HS-27A (cell line): ENCODE measurements at regions not wholly inside any gene's neighbourhood (a gene's known extent, or its start where the extent isn't known, plus 50 kb on each side); places are given as distances from the start of the nearest gene placed in this dataset.
A peak's percentile ranks its signal among the peaks of the same experiment; 100 is the strongest.
"Not testable (repeated sequence)": the region's sequence is repeated elsewhere in the genome, so short reads cannot be mapped to it uniquely, and the experiment has no call there.

Experiments
- DNase-seq: peaks from one replicate; pipeline ENCODE4 v3.0.0-alpha.2; 2012; ENCODE audit warnings: low read depth, missing footprints

DNA sequence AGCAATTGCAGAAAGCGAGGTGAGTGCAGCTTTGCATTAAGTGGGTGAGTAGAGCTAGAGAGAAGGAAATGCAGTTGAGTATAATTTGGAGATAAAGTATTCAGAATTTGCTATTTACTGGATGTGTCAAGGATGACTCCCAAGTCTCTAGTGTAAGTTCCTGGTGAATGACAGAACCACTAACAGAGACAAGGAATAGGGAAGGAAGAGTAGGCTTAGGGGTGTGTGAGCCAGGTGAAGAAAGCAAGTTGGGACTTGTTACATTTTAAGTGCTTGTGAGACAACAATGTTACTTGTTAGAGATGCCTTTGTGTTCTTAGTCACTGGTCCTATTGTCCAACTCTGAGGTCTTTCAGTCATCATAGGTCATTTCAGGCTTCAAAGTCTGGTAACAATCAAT, 70.8 kb downstream of the TBC1D26 start:
- not testable (repeated sequence) for DNase-seq

DNA sequence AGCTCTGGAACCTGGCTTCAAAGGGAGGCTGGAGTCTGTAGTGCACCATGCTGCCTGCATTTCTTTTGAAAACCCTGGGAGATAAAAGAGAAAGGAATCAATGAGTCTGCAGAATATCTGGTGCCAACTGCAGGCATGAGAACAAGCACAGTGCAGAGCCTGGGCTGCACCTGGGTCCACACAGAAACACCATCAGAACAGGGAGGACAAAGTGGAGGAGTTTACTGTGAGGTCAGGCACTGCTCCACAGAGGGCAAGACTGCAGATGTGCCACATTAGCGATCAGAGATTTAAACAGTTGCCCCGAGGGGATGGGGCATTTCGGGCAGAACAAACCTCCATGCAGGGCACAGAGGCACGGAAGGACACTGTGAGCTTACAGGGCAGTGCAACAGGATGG, 74.7 kb downstream of the TBC1D26 start:
- not testable (repeated sequence) for DNase-seq

DNA sequence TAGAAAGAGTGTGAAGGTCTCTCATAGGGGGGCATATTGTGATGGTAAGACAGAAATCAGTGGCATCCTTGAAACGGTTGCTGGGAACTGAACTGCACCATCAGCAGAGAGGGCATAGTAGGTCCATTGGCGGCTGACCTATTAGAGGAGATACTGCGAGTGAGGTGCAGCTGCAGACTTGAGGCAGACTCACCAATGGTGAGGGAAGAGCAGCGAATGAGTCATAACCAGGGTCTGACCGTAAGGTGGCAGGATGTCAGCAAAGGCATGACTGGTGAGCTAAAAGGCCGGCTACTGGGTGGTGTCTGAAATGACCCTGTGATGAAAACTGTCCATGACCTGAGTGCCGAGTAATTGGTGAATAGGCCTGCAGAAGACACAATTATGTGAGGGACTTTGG, 81.3 kb downstream of the TBC1D26 start:
- not testable (repeated sequence) for DNase-seq

GRCh38 chr17:15814003-15814402, 81.9 kb downstream of the TBC1D26 start:
- not testable (repeated sequence) for DNase-seq

- not testable (repeated sequence) for DNase-seq
Observed at GRCh38 chr17:15817861-15818260, 85.8 kb downstream of the TBC1D26 start.

- DNase-seq, result not testable (repeated sequence)
Observed at GRCh38 chr17:15822280-15822679, 90.2 kb downstream of the TBC1D26 start.

DNA sequence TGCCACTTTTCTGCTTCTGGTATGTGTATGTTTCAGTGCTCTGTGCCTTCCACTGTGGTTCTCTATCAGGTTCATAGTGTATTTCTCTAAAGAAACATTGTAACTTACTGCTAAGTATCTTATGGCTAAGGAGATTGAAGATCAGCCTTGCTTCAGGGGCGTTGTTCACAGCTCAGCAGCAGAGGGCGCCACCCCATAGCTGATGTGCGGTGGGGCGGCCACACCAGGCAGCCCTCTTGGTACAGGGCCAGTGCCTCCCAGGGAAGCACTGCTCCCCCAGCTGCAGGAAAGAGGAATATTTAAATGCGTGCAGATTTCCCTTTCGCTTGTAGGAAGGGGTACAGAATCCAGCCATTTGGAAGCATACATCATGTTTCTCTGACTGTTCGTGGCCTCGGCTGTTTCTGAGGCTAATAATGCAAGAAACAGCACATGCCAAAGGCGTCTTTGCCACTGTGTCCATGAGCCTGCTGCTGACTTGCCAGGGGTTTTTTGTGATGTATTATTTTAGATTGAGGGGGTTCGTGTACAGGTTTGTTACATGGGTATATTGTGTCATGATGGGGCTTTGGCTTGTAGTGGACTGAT, 96.7 kb downstream of the TBC1D26 start:
- peak; percentile 24 for DNase-seq

- DNase-seq, result not testable (repeated sequence)
Observed at GRCh38 chr17:15830221-15830620, 98.1 kb downstream of the TBC1D26 start.

DNA sequence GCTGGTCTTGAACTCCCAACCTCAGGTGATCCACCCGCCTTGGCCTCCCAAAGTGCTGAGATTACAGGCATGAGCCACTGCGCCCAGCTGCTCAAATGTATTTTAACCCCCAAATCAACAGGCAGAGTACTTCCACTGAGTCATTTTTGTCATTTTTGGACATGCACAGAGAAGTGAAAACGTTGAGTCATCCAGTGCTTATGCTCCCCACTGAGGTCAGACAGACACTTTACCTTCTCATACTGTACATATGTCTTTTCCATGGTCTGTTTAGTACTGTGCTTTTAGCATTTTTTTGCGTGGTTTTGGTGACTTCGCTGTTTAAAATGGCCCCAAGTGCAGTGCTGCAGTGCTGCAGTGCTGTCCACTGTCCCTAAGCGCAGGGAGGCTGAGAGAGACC, 99.1 kb downstream of the TBC1D26 start:
- DNase-seq, result peak; percentile 27

DNA sequence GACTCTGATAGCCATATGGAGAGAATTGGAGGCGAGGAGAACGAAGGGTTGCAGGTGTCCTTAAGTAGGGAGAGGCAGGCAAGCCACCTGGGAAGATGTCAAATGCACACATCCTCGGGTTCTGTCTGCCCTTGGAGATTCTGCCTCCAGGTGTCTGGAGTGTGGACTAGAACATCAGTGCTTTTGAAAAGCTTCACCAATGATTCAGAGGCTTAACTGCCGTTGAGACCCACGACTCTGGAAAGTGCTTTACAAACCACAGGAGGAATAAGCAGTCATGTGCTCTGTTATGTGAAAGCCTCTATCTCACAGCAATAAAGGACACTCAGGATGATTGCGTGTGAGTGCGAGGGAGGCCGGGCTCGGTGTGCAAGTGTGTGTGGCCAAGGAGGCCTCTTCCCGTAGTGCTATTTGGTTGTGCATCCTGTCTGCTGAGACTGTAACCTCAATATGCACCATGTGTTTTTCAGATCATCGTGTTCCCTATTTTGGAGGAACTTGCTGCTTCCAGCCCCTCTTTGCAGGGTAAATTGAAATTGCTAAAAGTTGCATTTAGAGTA, 100.9 kb downstream of the TBC1D26 start:
- not testable (repeated sequence) for DNase-seq

DNA sequence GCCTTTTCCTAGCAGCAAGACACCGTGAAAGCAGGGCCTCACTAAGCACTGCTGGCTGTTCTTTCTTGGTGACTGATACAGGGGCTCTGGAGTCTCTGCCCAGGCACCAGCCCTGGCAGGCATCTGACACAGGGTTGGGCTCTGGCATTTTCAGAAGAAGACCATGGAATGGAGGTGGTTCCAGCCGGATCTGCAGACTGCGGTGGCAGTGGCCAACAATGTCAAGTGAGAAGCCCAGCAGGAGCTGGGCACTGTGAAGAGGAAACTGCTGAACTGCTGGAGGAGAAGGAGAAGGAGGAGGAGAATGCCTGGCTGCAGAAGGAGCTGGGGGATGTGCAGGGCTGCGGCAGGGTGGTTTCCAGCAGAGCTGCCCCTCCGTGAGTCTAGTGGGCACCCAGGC, 101.8 kb downstream of the TBC1D26 start:
- DNase-seq, result not testable (repeated sequence)

DNA sequence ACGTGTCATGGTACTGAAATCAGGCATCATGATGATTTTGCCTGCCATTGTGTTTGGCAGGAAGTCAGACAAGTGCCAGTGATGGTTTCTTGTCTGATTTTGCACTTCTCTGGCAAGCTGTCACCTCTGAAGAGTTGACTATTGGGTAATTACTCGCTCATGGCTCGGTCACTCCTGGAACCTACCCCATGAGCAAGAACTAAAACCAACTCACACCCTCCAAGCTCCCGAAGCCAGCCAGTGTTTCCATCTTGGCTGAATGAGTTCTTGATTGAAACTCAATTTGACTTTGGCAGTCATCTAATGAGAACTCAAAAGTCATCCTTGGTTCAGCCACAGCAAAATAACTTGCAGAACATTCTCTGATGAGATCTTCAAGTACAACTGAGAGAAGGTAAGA, 103.4 kb downstream of the TBC1D26 start:
- not testable (repeated sequence) for DNase-seq

- not testable (repeated sequence) for DNase-seq
Observed at GRCh38 chr17:15836249-15836982, 104.3 kb downstream of the TBC1D26 start.

- not testable (repeated sequence) for DNase-seq
Observed at GRCh38 chr17:15836991-15837390, 104.9 kb downstream of the TBC1D26 start.

DNA sequence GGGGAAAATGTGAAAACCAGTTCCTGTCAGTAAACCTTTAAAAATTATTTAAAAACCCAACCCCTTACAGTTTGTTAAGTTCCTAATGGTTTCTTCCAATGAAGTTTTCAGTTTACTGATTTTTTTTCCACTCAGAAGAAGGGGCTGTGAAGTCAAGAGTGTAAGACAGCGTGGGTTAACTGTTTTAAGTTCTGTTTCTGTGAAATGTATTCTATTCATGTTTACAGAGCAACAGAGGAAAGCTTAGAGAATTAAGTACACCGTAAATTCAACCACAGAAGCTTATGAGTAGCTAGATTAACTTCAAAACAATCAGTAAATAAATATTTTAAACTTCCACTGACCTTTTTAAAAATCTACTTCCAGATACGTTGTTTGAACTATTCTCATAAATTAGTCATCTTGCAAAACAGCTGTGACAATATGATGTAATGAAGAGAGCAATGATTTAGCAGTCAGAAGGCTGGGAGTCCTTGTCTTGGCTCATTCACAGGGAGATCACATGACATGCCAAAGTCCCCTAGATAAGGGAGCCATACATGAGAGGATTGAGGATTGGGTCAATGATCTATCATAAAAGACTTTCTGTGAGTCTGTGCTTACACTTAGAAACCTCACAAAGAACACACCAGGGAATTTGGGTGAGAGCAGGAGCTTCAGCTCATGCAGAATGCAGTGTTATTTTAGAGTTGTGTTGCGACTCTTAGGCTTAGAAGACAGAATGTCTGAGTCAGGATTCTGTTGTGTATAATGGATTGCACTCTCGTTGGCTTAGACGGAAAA, 97.3 kb upstream of the ADORA2B start:
- DNase-seq, result not testable (repeated sequence)

DNA sequence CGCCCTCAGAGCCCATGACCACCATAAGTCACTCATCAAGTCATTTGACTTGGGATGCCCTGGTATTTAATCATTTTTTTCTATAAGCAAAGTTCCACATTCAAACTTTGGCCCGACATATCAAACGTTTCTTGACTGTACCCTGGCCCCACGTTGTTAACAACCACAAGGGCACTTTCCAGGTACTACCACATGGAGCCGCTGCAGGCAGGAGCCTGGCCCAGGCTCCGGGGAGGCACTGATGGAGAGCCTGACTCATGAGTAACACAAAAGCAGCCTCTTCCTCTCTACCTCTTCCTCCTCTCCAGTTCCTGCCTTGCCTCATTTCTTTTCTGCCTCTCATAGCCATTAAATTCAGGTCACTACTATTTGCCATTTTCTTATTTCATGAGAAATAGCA, 95.9 kb upstream of the ADORA2B start:
- DNase-seq, result peak; percentile 33

DNA sequence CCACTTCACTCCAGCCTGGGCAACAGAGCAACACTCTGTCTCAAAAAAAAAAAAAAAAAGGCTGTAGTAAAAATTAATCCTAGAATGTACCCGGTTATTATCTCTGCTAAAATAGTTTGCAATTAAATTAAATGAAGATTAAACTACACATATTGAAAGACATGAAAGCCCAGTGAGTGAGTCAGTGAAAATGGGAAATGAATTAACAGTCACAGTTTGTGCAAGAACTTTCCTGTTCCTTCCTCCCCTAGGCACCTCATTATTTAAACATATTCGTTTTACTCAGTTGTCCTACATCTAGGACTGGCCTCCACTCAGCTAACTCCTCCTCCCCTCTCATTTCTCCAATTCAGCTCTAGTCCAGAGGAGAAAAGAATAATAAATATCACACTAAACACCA, 94.9 kb upstream of the ADORA2B start:
- not testable (repeated sequence) for DNase-seq

GRCh38 chr17:15850687-15851086, 94.2 kb upstream of the ADORA2B start:
- peak; percentile 15 for DNase-seq

DNA sequence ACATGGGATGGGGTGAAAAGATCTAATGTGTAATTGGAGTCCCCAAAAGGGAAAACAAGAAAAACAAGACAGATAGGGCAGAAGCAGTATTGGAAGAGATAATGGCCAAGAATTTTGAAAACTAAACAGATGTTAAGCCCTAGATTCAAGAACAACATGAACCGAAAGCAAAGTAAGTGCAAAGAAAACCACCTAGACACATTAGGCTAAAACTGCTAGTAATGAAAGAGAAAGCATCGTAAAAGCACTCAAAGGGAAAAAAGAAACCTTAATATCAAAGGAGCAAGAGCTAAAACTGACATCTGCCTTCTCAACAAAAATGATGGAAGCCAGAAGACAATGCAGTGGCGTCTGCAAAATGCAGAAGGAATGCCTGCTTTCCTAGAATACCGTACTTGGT, 92.1 kb upstream of the ADORA2B start:
- not testable (repeated sequence) for DNase-seq

- DNase-seq, result not testable (repeated sequence)
Observed at GRCh38 chr17:15856191-15856590, 88.7 kb upstream of the ADORA2B start.

GRCh38 chr17:15856745-15857144, 88.2 kb upstream of the ADORA2B start:
- DNase-seq, result not testable (repeated sequence)

DNA sequence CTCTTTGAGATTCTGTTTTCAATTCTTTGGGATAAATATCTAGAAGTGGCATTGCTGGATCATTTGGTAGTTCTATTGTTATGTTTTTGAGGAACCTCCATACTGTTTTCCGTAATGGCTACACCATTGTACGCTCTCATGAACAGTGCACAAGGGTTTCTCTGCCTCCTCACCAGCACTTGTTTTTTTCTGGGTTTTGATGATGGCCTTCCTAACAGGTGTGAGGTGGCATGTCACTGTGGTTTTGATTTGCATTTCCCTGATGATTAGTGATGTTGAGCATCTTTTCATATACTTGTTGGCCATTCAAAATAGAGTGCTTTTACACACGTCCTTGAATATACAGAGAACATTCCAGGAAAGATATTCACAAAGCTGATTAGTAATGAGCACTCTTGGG, 86.8 kb upstream of the ADORA2B start:
- DNase-seq, result not testable (repeated sequence)
